DND-41 (cell line): ENCODE measurements at regions not wholly inside any gene's neighbourhood (a gene's known extent, or its start where the extent isn't known, plus 50 kb on each side); places are given as distances from the start of the nearest gene placed in this dataset.

ENCODE experiments used
- ATAC-seq: fragments of 200-7000 bp; cut with Tn5 transposase; 3 replicates; pipeline ENCODE4 v1.9.1; 2021; ENCODE audit warnings: low read depth; ENCODE audit not compliant: insufficient read depth
- DNase-seq: peaks from one replicate; pipeline ENCODE4 v3.0.0-alpha.2; 2020
- H2AFZ ChIP-seq: 2 replicates; pipeline ENCODE4 v1.6.0; 2012; ENCODE audit warnings: low read depth, low read length
- H3K27ac ChIP-seq: 2 replicates; pipeline ENCODE4 v1.5.1; 2012; ENCODE audit warnings: low read length, inconsistent platforms
- H3K27me3 ChIP-seq: fragments of 200-600 bp; sonication (generic); 2 replicates; pipeline ENCODE4 v1.6.0; 2012; ENCODE audit warnings: low read length, mild to moderate bottlenecking, inconsistent platforms; ENCODE audit not compliant: insufficient read depth, poor library complexity
- H3K36me3 ChIP-seq: 2 replicates; pipeline ENCODE4 v1.5.1; 2012; ENCODE audit warnings: low read length, inconsistent platforms; ENCODE audit not compliant: insufficient read depth
- H3K4me1 ChIP-seq: 2 replicates; pipeline ENCODE4 v1.5.1; 2012; ENCODE audit warnings: mild to moderate bottlenecking, low read length; ENCODE audit not compliant: insufficient read depth
- H3K4me2 ChIP-seq: 2 replicates; pipeline ENCODE4 v1.6.0; 2012; ENCODE audit warnings: mild to moderate bottlenecking, moderate library complexity, low read length, inconsistent platforms; ENCODE audit not compliant: insufficient read depth
- H3K4me3 ChIP-seq, 2 experiments: fragments of 200-600 bp in 1 of 2; shearing (Covaris generic) in 1 of 2; 2 replicates each; pipeline ENCODE4 v1.5.1; 2012 to 2016; ENCODE audit warnings: inconsistent platforms in 2 of 2, low read length in 2 of 2, mild to moderate bottlenecking in 2 of 2, low read depth in 1 of 2, moderate library complexity in 1 of 2
- H3K79me2 ChIP-seq: 2 replicates; pipeline ENCODE4 v1.6.0; 2012; ENCODE audit warnings: low read length, inconsistent platforms; ENCODE audit not compliant: insufficient read depth
- H3K9ac ChIP-seq: 2 replicates; pipeline ENCODE4 v1.6.0; 2012; ENCODE audit warnings: low read depth, mild to moderate bottlenecking, inconsistent platforms, low read length, moderate library complexity
- H3K9me3 ChIP-seq: 2 replicates; pipeline ENCODE4 v1.5.1; 2012; ENCODE audit warnings: low read length, moderate library complexity, mild to moderate bottlenecking, inconsistent platforms; ENCODE audit not compliant: insufficient read depth, severe bottlenecking
- H4K20me1 ChIP-seq: 2 replicates; pipeline ENCODE4 v1.6.0; 2012; ENCODE audit warnings: low read length; ENCODE audit not compliant: insufficient read depth
- EZH2 ChIP-seq: IDR thresholded peaks from 3 replicates; pipeline ENCODE4 v1.6.1; 2012; ENCODE audit warnings: borderline replicate concordance, low read depth, mild to moderate bottlenecking, moderate library complexity, low read length, inconsistent platforms; ENCODE audit not compliant: severe bottlenecking
- TF ChIP-seq, protein P1 (sequence below): IDR thresholded peaks from 2 replicates; pipeline ENCODE4 v1.5.1; 2012; ENCODE audit warnings: borderline replicate concordance, low read length, moderate library complexity, mild to moderate bottlenecking; ENCODE audit not compliant: poor library complexity, severe bottlenecking; ENCODE audit errors: extremely low read depth

DNA sequence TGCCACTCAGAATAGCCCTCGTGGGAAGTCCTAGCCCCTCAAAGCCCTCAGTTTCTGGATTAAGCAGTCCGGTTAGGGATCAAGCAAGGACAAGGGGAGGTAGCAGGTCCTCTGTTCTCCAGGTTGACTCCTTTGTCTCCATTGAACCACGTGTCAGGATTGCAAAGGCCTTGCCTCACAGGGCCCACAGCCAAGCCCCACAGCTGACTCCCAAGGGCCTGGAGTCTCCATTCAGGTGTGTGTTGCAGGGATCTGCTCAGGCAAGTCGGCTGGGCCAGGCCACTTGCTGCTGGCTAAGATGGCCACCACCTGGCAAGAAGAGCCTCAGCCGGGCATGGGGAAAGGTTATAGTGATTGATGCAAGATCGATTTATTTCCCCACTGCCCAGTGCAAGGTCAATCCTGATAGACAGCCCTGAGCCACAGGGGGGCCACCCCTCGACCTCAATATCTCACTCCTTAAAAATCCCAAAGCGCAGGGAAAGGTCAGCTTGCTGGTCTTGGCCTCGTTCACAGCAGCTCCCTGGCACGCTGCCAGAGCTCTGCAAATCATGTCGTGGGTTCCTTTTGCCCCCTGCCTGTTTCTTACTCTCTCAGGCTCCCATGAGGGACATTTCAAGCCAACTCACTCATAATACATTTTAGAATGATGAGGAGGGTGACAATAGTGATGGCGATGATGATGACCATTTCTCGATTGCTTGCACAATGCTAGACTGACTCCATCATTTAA, 75.9 kb downstream of the EDN3 start:
- no peaks in the 10 kb centered on the region for H3K36me3 ChIP-seq
- H4K20me1 ChIP-seq, result no peaks in the 10 kb centered on the region; the same call in 1 of the 2 replicates
- TF ChIP-seq EZH2, result no peak
- TF ChIP-seq, protein P1, sequence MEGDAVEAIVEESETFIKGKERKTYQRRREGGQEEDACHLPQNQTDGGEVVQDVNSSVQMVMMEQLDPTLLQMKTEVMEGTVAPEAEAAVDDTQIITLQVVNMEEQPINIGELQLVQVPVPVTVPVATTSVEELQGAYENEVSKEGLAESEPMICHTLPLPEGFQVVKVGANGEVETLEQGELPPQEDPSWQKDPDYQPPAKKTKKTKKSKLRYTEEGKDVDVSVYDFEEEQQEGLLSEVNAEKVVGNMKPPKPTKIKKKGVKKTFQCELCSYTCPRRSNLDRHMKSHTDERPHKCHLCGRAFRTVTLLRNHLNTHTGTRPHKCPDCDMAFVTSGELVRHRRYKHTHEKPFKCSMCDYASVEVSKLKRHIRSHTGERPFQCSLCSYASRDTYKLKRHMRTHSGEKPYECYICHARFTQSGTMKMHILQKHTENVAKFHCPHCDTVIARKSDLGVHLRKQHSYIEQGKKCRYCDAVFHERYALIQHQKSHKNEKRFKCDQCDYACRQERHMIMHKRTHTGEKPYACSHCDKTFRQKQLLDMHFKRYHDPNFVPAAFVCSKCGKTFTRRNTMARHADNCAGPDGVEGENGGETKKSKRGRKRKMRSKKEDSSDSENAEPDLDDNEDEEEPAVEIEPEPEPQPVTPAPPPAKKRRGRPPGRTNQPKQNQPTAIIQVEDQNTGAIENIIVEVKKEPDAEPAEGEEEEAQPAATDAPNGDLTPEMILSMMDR, result no peak
- H3K4me3 ChIP-seq, result no peak overlapping the region
- no peak overlapping the region for H2AFZ ChIP-seq
- peaks cover 12% of the 10 kb centered on the region for H3K27me3 ChIP-seq
- no peaks in the 10 kb centered on the region for H3K79me2 ChIP-seq
- no peak overlapping the region for H3K27ac ChIP-seq
- H3K9ac ChIP-seq, result no peak overlapping the region
- H3K4me1 ChIP-seq, result no peaks in the 10 kb centered on the region
- DNase-seq, result no peak
- no peak overlapping the region for H3K4me2 ChIP-seq
- no peak for ATAC-seq
- no peaks in the 10 kb centered on the region for H3K9me3 ChIP-seq

DNA sequence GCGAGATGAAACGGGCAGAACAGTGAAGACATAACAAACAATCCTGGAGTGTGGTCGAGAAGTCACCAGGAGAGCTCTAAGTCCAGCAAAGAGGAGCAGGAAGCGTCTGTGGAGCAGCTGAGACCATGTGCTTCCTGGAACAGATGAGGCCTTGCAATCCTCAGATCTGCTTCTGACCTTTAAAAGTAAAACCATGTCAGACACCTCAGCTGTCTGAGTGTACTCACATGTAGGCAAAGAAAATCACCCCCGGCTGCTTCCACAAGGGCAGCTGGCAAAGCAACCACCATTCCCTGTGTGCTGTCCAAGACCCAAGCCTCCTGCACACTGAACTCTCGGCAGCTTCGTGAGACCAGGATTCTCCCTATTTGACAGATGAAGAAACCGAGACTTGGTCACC, 76.6 kb downstream of the EDN3 start:
- Histone ChIP-seq H3K27ac (no peak overlapping the region), H3K36me3 (no peaks in the 10 kb centered on the region), H3K4me2 (no peak overlapping the region), H3K4me3 (no peak overlapping the region), H3K79me2 (no peaks in the 10 kb centered on the region), H4K20me1 (no peaks in the 10 kb centered on the region; the same call in 1 of the 2 replicates), H3K9me3 (no peaks in the 10 kb centered on the region), H3K4me1 (no peaks in the 10 kb centered on the region), H2AFZ (no peak overlapping the region), H3K27me3 (peaks cover 13% of the 10 kb centered on the region), H3K9ac (no peak overlapping the region)
- ATAC-seq (no peak), DNase-seq (no peak)
- no peak for TF ChIP-seq EZH2
- TF ChIP-seq, protein P1, result no peak

DNA sequence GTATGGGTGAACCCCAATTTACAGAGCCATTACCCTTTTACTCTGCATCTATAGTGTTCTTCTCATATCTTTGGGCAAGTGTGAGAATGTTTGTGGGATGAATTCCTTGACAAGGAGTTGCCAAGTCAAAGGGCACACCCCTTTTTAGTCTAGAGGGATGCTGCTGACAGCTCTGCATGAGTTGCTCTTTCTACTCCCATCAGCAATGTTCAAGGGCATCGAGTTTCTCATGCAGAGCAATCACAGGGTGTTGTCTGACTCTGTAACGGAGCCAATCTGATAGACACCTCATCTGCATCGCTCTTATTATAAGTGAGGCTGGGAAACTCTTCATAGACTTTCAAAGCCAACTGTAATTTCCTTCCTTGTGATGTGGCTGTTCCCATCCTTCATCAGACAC, 77.4 kb downstream of the EDN3 start:
- DNase-seq (no peak), ATAC-seq (no peak)
- no peak overlapping the region for H2AFZ ChIP-seq
- H3K27me3 ChIP-seq, result peaks cover 13% of the 10 kb centered on the region
- H3K9ac ChIP-seq, result no peak overlapping the region
- H3K4me1 ChIP-seq, result no peaks in the 10 kb centered on the region
- TF ChIP-seq EZH2, result no peak
- TF ChIP-seq, protein P1, result no peak
- H3K79me2 ChIP-seq, result no peaks in the 10 kb centered on the region
- H3K36me3 ChIP-seq, result no peaks in the 10 kb centered on the region
- no peak overlapping the region for H3K4me2 ChIP-seq
- no peaks in the 10 kb centered on the region for H3K9me3 ChIP-seq
- no peaks in the 10 kb centered on the region; the same call in none of the 2 replicates for H4K20me1 ChIP-seq
- no peak overlapping the region for H3K4me3 ChIP-seq
- no peak overlapping the region for H3K27ac ChIP-seq
